HEK293 (cell line): ENCODE measurements at regions not wholly inside any gene's neighbourhood (a gene's known extent, or its start where the extent isn't known, plus 50 kb on each side); places are given as distances from the start of the nearest gene placed in this dataset.

ENCODE experiments used
- CTCF ChIA-PET: fragments of 350-600 bp; formaldehyde crosslinking; extraction: SDS; loops from one replicate; lab custom pipeline; 2021; ENCODE audit warnings: antibody characterized with exemption; lab: Yijun Ruan, JAX
- POLR2A ChIA-PET: fragments of 300-600 bp; formaldehyde crosslinking; extraction: SDS; loops from one replicate; lab custom pipeline; 2020; ENCODE audit warnings: antibody characterized with exemption, inconsistent platforms; lab: Yijun Ruan, JAX
- H3K27ac ChIP-seq: fragments of 200-500 bp; sonication (Bioruptor generic); 2 replicates; pipeline ENCODE4 v1.5.1; 2014; ENCODE audit warnings: low read depth, low read length, control low read depth, inconsistent platforms; ENCODE audit errors: extremely low read depth
- H3K36me3 ChIP-seq, 2 experiments: fragments of 200-500 bp in 1 of 2; sonication (Bioruptor generic) in 1 of 2; 1 replicate in 1 of 2; 2 replicates in 1 of 2; pipeline ENCODE4 v1.5.1; 2014 to 2017; ENCODE audit warnings: inconsistent platforms in 2 of 2, low read length in 2 of 2; ENCODE audit not compliant: control insufficient read depth in 2 of 2, insufficient read depth in 1 of 2
- H3K4me1 ChIP-seq: fragments of 200-500 bp; sonication (Bioruptor generic); 2 replicates; pipeline ENCODE4 v1.5.1; 2014; ENCODE audit warnings: mild to moderate bottlenecking, low read length, inconsistent platforms; ENCODE audit not compliant: control insufficient read depth, insufficient read depth
- H3K4me3 ChIP-seq: 2 replicates; pipeline ENCODE4 v1.5.1; 2011; ENCODE audit warnings: low read depth, mild to moderate bottlenecking, control low read depth, low read length, moderate library complexity
- H3K9me3 ChIP-seq: fragments of 200-500 bp; sonication (Bioruptor generic); 2 replicates; pipeline ENCODE4 v1.5.1; 2014; ENCODE audit warnings: low read depth, low read length, inconsistent platforms; ENCODE audit not compliant: control insufficient read depth, insufficient read depth
- BCL11B ChIP-seq: fragments of 450-650 bp; formaldehyde crosslinking; IDR thresholded peaks from 2 replicates; pipeline ENCODE4 v1.5.1; 2016; ENCODE audit warnings: low read depth, missing biosample characterization, missing genetic modification characterization
- GFI1B ChIP-seq: fragments of 450-650 bp; formaldehyde crosslinking; IDR thresholded peaks from 2 replicates; pipeline ENCODE4 v1.5.1; 2016; ENCODE audit warnings: missing biosample characterization, missing genetic modification characterization
- REST ChIP-seq: fragments of 450-650 bp; formaldehyde crosslinking; IDR thresholded peaks from 2 replicates; pipeline ENCODE4 v1.5.1; 2016; ENCODE audit warnings: missing biosample characterization, missing genetic modification characterization
- SP7 ChIP-seq: fragments of 450-650 bp; formaldehyde crosslinking; IDR thresholded peaks from 2 replicates; pipeline ENCODE4 v1.5.1; 2016; ENCODE audit warnings: missing biosample characterization, missing genetic modification characterization
- ZBTB17 ChIP-seq: fragments of 450-650 bp; formaldehyde crosslinking; IDR thresholded peaks from 2 replicates; pipeline ENCODE4 v1.5.1; 2016; ENCODE audit warnings: missing biosample characterization, missing genetic modification characterization
- ZNF114 ChIP-seq: fragments of 450-650 bp; formaldehyde crosslinking; IDR thresholded peaks from 2 replicates; pipeline ENCODE4 v1.5.0; 2017; ENCODE audit warnings: missing biosample characterization, missing genetic modification characterization
- ZNF169 ChIP-seq: fragments of 450-650 bp; formaldehyde crosslinking; IDR thresholded peaks from 2 replicates; pipeline ENCODE4 v1.5.1; 2016; ENCODE audit warnings: missing biosample characterization, missing genetic modification characterization
- ZNF544 ChIP-seq: fragments of 450-650 bp; formaldehyde crosslinking; IDR thresholded peaks from 2 replicates; pipeline ENCODE4 v1.5.0; 2017; ENCODE audit warnings: missing biosample characterization, missing genetic modification characterization
- ZNF558 ChIP-seq: fragments of 450-650 bp; formaldehyde crosslinking; IDR thresholded peaks from 2 replicates; pipeline ENCODE4 v1.5.1; 2016; ENCODE audit warnings: missing biosample characterization, missing genetic modification characterization
- TF ChIP-seq, protein P1 (sequence below): fragments of 450-650 bp; formaldehyde crosslinking; IDR thresholded peaks from 2 replicates; pipeline ENCODE4 v1.5.1; 2016; ENCODE audit warnings: missing biosample characterization, missing genetic modification characterization
- TF ChIP-seq, protein P2 (sequence below): fragments of 450-650 bp; formaldehyde crosslinking; IDR thresholded peaks from 2 replicates; pipeline ENCODE4 v1.5.1; 2016; ENCODE audit warnings: missing biosample characterization, missing genetic modification characterization, borderline replicate concordance
- TF ChIP-seq, protein P3 (sequence below): fragments of 450-650 bp; IDR thresholded peaks from 2 replicates; pipeline ENCODE4 v1.5.1; 2018; ENCODE audit warnings: missing biosample characterization, mild to moderate bottlenecking, missing genetic modification characterization

DNA sequence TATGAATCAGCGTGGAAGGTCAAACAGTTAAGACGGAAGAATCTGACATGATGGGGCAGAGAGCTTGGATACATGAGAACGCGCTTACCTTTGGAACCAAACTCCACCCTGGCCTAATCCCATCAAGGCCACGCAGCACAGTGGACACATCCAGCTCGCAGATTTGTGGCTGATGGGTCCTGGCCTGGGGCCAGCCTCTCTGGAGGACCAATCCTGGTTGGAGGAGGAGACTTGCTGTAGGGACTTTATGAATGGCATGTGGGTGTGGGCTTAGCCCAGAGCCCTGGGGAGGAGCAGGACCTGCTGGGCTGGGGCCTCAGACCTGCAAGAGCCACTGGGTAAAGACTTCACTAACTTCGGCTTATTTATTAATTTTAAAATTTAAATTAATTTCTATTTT lies 73.4 kb upstream of the ANKRD34C start:
- CTCF ChIA-PET, result interaction anchor here (0.6 to 6.1 kb wide), 7 partner anchors 13 to 258 kb away, joined by 3 to 64 read pairs (median 5); no protein-coding TSS in a partner anchor

DNA sequence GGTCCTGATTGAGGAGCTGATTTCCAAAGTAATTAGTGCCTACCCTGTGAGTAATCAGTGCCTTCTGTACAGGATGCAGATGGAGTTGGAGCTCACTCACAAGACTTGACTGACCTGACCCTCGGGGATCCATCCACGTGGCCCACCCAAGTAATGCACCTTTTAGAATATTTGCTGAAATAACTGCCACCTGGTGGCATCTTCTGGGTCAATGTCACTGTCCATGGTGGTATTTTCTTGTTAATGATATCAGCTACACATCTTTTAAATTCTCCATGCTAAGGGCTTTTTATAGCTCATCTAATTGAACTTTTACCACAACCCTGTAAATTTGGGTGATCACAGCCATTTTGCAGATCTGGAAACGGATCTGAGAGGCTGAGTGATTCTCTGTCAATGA lies 74.3 kb upstream of the ANKRD34C start:
- ChIA-PET CTCF (interaction anchor here (0.5 to 6.1 kb wide), 12 partner anchors 9 to 1635 kb away, joined by 3 to 64 read pairs (median 3); no protein-coding TSS in a partner anchor), POLR2A (no interaction called here)
- no peaks in the 10 kb centered on the region for H3K4me1 ChIP-seq
- H3K27ac ChIP-seq, result no peak overlapping the region
- TF ChIP-seq REST (tag by site-specific recombination) (peak; percentile 88), ZNF169 (tag by site-specific recombination) (no peak), ZBTB17 (tag by site-specific recombination) (no peak)
- TF ChIP-seq, protein P1, sequence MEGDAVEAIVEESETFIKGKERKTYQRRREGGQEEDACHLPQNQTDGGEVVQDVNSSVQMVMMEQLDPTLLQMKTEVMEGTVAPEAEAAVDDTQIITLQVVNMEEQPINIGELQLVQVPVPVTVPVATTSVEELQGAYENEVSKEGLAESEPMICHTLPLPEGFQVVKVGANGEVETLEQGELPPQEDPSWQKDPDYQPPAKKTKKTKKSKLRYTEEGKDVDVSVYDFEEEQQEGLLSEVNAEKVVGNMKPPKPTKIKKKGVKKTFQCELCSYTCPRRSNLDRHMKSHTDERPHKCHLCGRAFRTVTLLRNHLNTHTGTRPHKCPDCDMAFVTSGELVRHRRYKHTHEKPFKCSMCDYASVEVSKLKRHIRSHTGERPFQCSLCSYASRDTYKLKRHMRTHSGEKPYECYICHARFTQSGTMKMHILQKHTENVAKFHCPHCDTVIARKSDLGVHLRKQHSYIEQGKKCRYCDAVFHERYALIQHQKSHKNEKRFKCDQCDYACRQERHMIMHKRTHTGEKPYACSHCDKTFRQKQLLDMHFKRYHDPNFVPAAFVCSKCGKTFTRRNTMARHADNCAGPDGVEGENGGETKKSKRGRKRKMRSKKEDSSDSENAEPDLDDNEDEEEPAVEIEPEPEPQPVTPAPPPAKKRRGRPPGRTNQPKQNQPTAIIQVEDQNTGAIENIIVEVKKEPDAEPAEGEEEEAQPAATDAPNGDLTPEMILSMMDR (tag by site-specific recombination), result peak; percentile 41; the same call in 1 of the 2 replicates
- no peaks in the 10 kb centered on the region for H3K9me3 ChIP-seq
- no peak overlapping the region for H3K4me3 ChIP-seq
- no peaks in the 10 kb centered on the region for H3K36me3 ChIP-seq

More for the DNA sequence above, 73.4 kb upstream of the ANKRD34C start:
- TF ChIP-seq, protein P2, sequence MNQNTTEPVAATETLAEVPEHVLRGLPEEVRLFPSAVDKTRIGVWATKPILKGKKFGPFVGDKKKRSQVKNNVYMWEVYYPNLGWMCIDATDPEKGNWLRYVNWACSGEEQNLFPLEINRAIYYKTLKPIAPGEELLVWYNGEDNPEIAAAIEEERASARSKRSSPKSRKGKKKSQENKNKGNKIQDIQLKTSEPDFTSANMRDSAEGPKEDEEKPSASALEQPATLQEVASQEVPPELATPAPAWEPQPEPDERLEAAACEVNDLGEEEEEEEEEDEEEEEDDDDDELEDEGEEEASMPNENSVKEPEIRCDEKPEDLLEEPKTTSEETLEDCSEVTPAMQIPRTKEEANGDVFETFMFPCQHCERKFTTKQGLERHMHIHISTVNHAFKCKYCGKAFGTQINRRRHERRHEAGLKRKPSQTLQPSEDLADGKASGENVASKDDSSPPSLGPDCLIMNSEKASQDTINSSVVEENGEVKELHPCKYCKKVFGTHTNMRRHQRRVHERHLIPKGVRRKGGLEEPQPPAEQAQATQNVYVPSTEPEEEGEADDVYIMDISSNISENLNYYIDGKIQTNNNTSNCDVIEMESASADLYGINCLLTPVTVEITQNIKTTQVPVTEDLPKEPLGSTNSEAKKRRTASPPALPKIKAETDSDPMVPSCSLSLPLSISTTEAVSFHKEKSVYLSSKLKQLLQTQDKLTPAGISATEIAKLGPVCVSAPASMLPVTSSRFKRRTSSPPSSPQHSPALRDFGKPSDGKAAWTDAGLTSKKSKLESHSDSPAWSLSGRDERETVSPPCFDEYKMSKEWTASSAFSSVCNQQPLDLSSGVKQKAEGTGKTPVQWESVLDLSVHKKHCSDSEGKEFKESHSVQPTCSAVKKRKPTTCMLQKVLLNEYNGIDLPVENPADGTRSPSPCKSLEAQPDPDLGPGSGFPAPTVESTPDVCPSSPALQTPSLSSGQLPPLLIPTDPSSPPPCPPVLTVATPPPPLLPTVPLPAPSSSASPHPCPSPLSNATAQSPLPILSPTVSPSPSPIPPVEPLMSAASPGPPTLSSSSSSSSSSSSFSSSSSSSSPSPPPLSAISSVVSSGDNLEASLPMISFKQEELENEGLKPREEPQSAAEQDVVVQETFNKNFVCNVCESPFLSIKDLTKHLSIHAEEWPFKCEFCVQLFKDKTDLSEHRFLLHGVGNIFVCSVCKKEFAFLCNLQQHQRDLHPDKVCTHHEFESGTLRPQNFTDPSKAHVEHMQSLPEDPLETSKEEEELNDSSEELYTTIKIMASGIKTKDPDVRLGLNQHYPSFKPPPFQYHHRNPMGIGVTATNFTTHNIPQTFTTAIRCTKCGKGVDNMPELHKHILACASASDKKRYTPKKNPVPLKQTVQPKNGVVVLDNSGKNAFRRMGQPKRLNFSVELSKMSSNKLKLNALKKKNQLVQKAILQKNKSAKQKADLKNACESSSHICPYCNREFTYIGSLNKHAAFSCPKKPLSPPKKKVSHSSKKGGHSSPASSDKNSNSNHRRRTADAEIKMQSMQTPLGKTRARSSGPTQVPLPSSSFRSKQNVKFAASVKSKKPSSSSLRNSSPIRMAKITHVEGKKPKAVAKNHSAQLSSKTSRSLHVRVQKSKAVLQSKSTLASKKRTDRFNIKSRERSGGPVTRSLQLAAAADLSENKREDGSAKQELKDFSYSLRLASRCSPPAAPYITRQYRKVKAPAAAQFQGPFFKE (tag by site-specific recombination), result no peak
- no peak for TF ChIP-seq ZNF558 (tag by site-specific recombination)
- TF ChIP-seq GFI1B (tag by site-specific recombination), result no peak
- no peak for TF ChIP-seq SP7 (tag by site-specific recombination)
- TF ChIP-seq ZNF544 (tag by site-specific recombination), result no peak
- no peak for TF ChIP-seq BCL11B (tag by site-specific recombination)
- TF ChIP-seq ZNF114 (tag by site-specific recombination), result no peak
- TF ChIP-seq, protein P3, sequence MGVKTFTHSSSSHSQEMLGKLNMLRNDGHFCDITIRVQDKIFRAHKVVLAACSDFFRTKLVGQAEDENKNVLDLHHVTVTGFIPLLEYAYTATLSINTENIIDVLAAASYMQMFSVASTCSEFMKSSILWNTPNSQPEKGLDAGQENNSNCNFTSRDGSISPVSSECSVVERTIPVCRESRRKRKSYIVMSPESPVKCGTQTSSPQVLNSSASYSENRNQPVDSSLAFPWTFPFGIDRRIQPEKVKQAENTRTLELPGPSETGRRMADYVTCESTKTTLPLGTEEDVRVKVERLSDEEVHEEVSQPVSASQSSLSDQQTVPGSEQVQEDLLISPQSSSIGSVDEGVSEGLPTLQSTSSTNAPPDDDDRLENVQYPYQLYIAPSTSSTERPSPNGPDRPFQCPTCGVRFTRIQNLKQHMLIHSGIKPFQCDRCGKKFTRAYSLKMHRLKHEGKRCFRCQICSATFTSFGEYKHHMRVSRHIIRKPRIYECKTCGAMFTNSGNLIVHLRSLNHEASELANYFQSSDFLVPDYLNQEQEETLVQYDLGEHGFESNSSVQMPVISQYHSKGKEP (tag by site-specific recombination), result no peak
- POLR2A ChIA-PET, result no interaction called here
- no peaks in the 10 kb centered on the region for H3K4me1 ChIP-seq
- H3K4me3 ChIP-seq, result no peak overlapping the region
- no peaks in the 10 kb centered on the region for H3K36me3 ChIP-seq
- H3K9me3 ChIP-seq, result no peaks in the 10 kb centered on the region
- H3K27ac ChIP-seq, result no peak overlapping the region
